HEK293T (cell line): ENCODE measurements at regions not wholly inside any gene's neighbourhood (a gene's known extent, or its start where the extent isn't known, plus 50 kb on each side); places are given as distances from the start of the nearest gene placed in this dataset.
A peak's percentile ranks its signal among the peaks of the same experiment; 100 is the strongest.

Experiments used
- CTCF ChIA-PET: fragments of 350-600 bp; formaldehyde crosslinking; extraction: SDS; loops from one replicate; lab custom pipeline; 2021; ENCODE audit warnings: antibody characterized with exemption, inconsistent platforms; lab: Yijun Ruan, JAX
- POLR2A ChIA-PET: fragments of 350-600 bp; formaldehyde crosslinking; extraction: SDS; loops from one replicate; lab custom pipeline; 2020; ENCODE audit warnings: antibody characterized with exemption, inconsistent platforms; lab: Yijun Ruan, JAX
- DNase-seq: peaks from one replicate; pipeline ENCODE4 v3.0.0; 2012; ENCODE audit warnings: mixed read lengths; ENCODE audit errors: extremely low spot score
- ARNT ChIP-seq: fragments of 450-650 bp; IDR thresholded peaks from 2 replicates; pipeline ENCODE4 v1.6.1; 2017; ENCODE audit warnings: mild to moderate bottlenecking
- BHLHE40 ChIP-seq: fragments of 450-650 bp; IDR thresholded peaks from 2 replicates; pipeline ENCODE4 v1.6.1; 2016; ENCODE audit warnings: mild to moderate bottlenecking, moderate library complexity, borderline replicate concordance
- CTBP1 ChIP-seq: fragments of 450-650 bp; IDR thresholded peaks from 2 replicates; pipeline ENCODE4 v1.6.1; 2016; ENCODE audit warnings: borderline replicate concordance
- ELF4 ChIP-seq: fragments of 450-650 bp; IDR thresholded peaks from 2 replicates; pipeline ENCODE4 v1.6.1; 2017; ENCODE audit warnings: antibody characterized with exemption
- FOXA1 ChIP-seq: fragments of 450-650 bp; IDR thresholded peaks from 2 replicates; pipeline ENCODE4 v1.6.1; 2016; ENCODE audit warnings: mild to moderate bottlenecking
- FOXK2 ChIP-seq: fragments of 450-650 bp; IDR thresholded peaks from 2 replicates; pipeline ENCODE4 v1.6.1; 2016; ENCODE audit warnings: mild to moderate bottlenecking
- FOXM1 ChIP-seq: fragments of 450-650 bp; IDR thresholded peaks from 2 replicates; pipeline ENCODE4 v1.6.1; 2017; ENCODE audit warnings: mild to moderate bottlenecking, borderline replicate concordance
- HDGF ChIP-seq: fragments of 450-650 bp; IDR thresholded peaks from 2 replicates; pipeline ENCODE4 v1.6.1; 2017; ENCODE audit warnings: antibody characterized with exemption, borderline replicate concordance
- L3MBTL2 ChIP-seq: fragments of 450-650 bp; conservative IDR thresholded peaks from 2 replicates; pipeline ENCODE4 v1.6.1; 2016; ENCODE audit warnings: mild to moderate bottlenecking
- LEF1 ChIP-seq: fragments of 450-650 bp; IDR thresholded peaks from 2 replicates; pipeline ENCODE4 v1.6.1; 2017; ENCODE audit warnings: mild to moderate bottlenecking, borderline replicate concordance
- NFRKB ChIP-seq: fragments of 450-650 bp; IDR thresholded peaks from 2 replicates; pipeline ENCODE4 v1.6.1; 2016; ENCODE audit warnings: mild to moderate bottlenecking, moderate library complexity
- SP1 ChIP-seq: fragments of 450-650 bp; IDR thresholded peaks from 2 replicates; pipeline ENCODE4 v1.6.1; 2017
- SUZ12 ChIP-seq: fragments of 450-650 bp; IDR thresholded peaks from 2 replicates; pipeline ENCODE4 v1.6.1; 2016; ENCODE audit warnings: mild to moderate bottlenecking
- TARDBP ChIP-seq: fragments of 450-650 bp; IDR thresholded peaks from 2 replicates; pipeline ENCODE4 v1.6.1; 2016
- ZNF384 ChIP-seq: fragments of 450-650 bp; IDR thresholded peaks from 2 replicates; pipeline ENCODE4 v1.6.1; 2016
- TF ChIP-seq, protein P1 (sequence below): fragments of 450-650 bp; IDR thresholded peaks from 2 replicates; pipeline ENCODE4 v1.6.1; 2016

DNA sequence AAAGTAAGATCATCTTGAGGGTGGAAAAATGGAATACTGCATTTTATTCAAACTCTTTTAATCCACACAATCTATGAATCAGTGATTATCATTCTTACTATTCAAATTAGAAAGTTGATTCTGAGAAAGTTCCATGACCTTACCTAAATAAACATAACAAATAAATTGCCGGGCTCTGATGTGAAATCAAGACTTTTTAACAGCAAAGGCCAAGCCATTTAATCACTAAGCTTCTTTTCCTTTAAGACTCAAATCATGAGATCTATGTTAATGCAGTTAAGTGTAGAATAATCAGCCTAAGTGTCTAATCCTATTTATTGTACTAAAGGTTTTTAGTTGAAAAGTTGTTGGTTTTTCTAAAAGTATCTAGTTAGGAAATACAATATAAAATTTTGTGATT lies 857.0 kb downstream of the SI start:
- POLR2A ChIA-PET: no interaction called here

DNA sequence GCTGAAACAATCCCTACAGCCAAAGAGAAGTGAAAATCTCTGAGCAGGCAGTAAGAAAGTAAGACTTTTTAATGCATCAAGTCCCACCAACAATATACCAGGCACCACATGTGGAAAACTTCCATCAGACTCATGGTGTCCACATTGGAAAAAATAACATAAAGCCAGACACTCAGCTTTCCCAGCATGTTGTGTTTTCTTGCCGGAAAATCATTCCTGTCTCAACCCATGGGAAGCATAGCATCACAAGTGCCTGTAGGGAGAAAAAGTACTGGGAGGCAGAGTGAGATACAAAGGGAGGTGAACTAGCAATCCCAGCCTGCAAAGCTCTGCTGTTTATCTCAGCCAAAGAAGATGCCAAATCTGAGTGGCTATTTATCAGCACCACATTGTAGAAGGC lies 868.9 kb downstream of the SI start:
- no peak for DNase-seq
- ChIA-PET POLR2A (no interaction called here), CTCF (no interaction called here)
- TF ChIP-seq LEF1: no peak
- no peak for TF ChIP-seq NFRKB
- no peak for TF ChIP-seq TARDBP

More for the DNA sequence above, 857.0 kb downstream of the SI start:
- CTCF ChIA-PET: no interaction called here
- DNase-seq: no peak
- no peak for TF ChIP-seq FOXK2
- TF ChIP-seq NFRKB: no peak
- TF ChIP-seq TARDBP: no peak
- TF ChIP-seq FOXM1: no peak
- TF ChIP-seq SUZ12: no peak
- no peak for TF ChIP-seq ZNF384
- TF ChIP-seq SP1: no peak
- no peak for TF ChIP-seq LEF1
- TF ChIP-seq, protein P1, sequence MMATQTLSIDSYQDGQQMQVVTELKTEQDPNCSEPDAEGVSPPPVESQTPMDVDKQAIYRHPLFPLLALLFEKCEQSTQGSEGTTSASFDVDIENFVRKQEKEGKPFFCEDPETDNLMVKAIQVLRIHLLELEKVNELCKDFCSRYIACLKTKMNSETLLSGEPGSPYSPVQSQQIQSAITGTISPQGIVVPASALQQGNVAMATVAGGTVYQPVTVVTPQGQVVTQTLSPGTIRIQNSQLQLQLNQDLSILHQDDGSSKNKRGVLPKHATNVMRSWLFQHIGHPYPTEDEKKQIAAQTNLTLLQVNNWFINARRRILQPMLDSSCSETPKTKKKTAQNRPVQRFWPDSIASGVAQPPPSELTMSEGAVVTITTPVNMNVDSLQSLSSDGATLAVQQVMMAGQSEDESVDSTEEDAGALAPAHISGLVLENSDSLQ: no peak
- no peak for TF ChIP-seq CTBP1
- TF ChIP-seq BHLHE40: no peak
- TF ChIP-seq ELF4: no peak
- no peak for TF ChIP-seq HDGF
- no peak for TF ChIP-seq L3MBTL2
- no peak for TF ChIP-seq FOXA1
- TF ChIP-seq ARNT: no peak

DNA sequence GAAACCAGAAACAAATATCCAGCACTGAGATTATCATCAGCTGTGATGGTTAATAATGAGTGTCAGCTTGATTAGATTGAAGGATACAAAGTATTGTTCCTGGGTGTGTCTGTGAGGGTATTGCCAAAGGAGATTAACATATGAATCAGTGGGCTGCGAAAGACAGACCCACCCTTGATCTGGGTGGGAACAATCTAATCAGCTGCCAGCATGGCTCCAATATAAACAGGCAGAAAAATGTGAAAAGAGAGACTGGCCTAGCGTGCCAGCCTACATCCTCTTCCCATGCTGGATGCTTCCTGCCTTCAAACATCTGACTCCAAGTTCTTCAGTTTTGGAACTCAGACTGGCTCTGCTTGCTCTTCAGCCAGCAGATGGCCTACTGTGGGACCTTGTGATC lies 869.5 kb downstream of the SI start:
- TF ChIP-seq ZNF384 (no peak), LEF1 (no peak), FOXM1 (no peak), TARDBP (no peak), FOXA1 (no peak), SUZ12 (no peak), FOXK2 (no peak), HDGF (no peak), NFRKB (no peak), CTBP1 (no peak), ELF4 (no peak), L3MBTL2 (no peak)
- TF ChIP-seq, protein P1: no peak
- ChIA-PET CTCF (no interaction called here), POLR2A (no interaction called here)
- DNase-seq: no peak

DNA sequence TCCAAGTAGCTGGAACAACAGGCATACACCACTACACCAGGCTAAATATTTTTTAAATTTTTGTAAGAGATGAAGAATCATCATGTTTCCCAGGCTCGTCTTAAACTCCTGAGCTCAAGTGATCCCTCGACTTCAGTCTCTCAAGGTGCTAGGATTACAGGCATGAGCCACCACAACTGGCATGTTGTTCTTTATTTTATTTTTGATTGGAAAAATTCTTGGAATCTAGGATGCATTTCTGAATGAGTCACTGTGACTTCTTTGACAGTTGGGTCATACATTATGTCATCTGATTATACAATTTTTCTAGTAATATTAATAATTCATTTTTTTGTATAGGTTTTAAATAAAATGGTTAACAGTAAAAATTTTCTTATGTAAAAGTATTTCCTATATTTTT lies 870.2 kb downstream of the SI start:
- POLR2A ChIA-PET: no interaction called here
- DNase-seq: no peak
- CTCF ChIA-PET: no interaction called here
- TF ChIP-seq TARDBP (no peak), ZNF384 (no peak), SP1 (no peak), CTBP1 (no peak), FOXA1 (no peak), HDGF (no peak), L3MBTL2 (no peak), FOXK2 (no peak), SUZ12 (no peak), ELF4 (no peak), FOXM1 (no peak), NFRKB (no peak), BHLHE40 (no peak)

DNA sequence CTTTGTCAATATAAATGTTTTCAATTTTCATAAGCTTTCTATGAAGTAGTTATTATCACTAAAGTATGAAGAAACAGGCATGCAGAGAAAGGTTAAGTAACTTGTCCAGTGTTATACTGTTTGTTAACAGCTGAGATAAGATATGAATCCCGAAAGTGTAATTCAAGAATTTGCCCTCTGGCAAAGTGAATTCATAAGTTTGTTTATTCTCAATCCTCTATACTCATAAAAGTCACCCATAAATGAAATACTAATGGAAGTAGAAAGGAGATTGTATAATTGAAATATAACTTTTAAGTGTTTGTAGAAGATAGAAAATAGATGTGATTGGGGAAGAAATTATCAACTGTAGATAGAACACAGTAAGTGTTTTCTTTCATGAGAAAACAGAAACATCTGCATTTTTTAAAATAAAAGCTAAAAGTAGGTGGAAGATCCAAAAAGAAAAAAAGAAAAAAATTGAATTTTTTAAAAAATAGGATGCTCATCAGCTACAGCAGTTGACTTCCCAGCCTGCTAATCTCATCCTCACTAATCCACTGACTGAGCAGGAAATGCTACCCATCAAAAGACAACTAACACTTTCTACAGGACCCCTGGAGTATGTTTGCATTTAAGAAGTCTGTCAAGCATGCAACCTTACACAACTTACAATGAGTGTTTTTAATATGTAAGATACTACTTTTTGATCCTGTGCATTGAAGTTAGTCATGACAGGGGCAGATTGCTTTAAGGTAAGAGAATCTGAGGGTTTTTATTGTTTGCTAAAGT lies 878.1 kb downstream of the SI start:
- peak; percentile 6 for DNase-seq
- TF ChIP-seq FOXM1: no peak
- no peak for TF ChIP-seq ZNF384
- TF ChIP-seq ELF4: no peak
- no peak for TF ChIP-seq FOXK2
- TF ChIP-seq, protein P1: peak; percentile 64
- CTCF ChIA-PET: no interaction called here

DNA sequence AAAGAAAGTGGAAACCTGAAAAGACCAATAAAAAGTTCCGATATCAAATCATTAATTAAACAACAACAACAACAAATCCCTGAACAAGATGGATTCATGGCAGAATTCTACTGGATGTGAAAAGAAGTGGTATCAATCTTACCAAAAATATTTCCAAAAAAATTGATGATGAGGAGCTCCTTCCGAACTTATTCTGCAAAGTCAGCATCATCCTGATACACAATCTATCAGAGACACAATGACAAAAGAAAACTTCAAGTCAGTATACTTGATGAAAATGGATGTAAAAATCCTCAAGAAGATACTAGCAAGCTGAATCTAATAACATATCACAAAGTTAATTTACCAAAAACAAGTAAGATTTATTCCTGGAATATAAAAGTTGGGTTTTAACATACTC lies 881.8 kb downstream of the SI start:
- TF ChIP-seq BHLHE40 (no peak), HDGF (no peak), L3MBTL2 (no peak), FOXA1 (no peak), ZNF384 (no peak), ELF4 (no peak), ARNT (no peak), NFRKB (no peak), FOXM1 (no peak), TARDBP (no peak)
- TF ChIP-seq, protein P1: no peak
- no peak for DNase-seq
- ChIA-PET CTCF (no interaction called here), POLR2A (no interaction called here)

More for the DNA sequence above, 878.1 kb downstream of the SI start:
- POLR2A ChIA-PET: no interaction called here
